MM.1S (cell line): ENCODE measurements at regions not wholly inside any gene's neighbourhood (a gene's known extent, or its start where the extent isn't known, plus 50 kb on each side); places are given as distances from the start of the nearest gene placed in this dataset.

Experiments
- CTCF ChIP-seq: fragments of 300-600 bp; sonication (generic); IDR thresholded peaks from 2 replicates; pipeline ENCODE4 v1.5.1; 2016; ENCODE audit warnings: antibody characterized with exemption, low read length, mixed read lengths
- EZH2 ChIP-seq: fragments of 300-600 bp; sonication (generic); optimal IDR thresholded peaks from 2 replicates; pipeline ENCODE3; 2017; ENCODE audit warnings: low read depth, mild to moderate bottlenecking, antibody characterized with exemption, low read length, mixed read lengths
- EZH2phosphoT487 ChIP-seq: fragments of 300-600 bp; sonication (generic); IDR thresholded peaks from 2 replicates; pipeline ENCODE4 v1.6.1; 2018; ENCODE audit warnings: antibody characterized with exemption, low read length

GRCh38 chr10:117762819-117763172 is 220.2 kb downstream of the EMX2 start:
- TF ChIP-seq EZH2phosphoT487 (no peak), CTCF (no peak), EZH2 (no peak)
